HG03558 (cell line): ENCODE measurements at regions not wholly inside any gene's neighbourhood (a gene's known extent, or its start where the extent isn't known, plus 50 kb on each side); places are given as distances from the start of the nearest gene placed in this dataset.
"Not testable (repeated sequence)": the region's sequence is repeated elsewhere in the genome, so short reads cannot be mapped to it uniquely, and the experiment has no call there.

Experiments used
- ATAC-seq: cut with Tn5 transposase; IDR thresholded peaks from one replicate; pipeline ENCODE4 v1.9.1; 2021; ENCODE audit warnings: moderate number of reproducible peaks; ENCODE audit not compliant: unreplicated experiment; ENCODE audit errors: extremely low read depth

DNA sequence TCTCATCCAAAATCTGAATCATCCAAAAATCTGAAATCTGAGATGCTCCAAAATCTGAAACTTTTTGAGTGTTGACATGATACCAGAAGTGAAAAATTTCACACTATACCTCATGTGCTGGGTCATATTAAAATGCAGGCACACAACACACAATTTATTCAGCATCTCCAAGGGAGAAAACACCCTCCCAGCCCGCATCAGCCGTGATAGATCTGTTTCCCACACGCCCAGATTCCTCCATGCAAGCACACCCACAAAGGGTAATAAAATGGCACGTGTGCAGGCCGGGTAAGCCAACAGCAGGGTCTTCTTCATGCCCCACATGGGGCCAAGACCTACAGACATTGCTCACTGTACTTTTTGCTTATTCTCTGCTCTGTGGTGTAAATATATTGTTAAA lies 173.1 kb upstream of the FERD3L start:
- ATAC-seq: no peak

DNA sequence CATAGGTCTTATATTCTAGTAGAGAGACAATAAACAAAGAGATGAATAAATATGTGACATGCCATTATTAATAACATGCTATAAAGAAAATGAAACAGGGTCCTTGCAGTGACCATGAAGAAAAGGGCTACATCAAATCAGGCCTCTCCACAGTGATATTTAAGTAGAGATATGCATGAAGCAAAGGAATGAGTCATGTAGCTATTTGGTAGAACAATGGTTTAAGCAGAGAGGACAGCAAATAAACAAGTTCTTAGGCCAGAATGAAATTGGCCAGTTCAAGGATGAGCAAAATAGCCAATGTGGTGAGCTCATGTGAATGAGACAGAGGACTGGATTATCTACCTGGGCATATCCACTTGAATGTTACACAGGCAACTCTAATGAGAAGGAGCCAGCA lies 172.2 kb upstream of the FERD3L start:
- no peak for ATAC-seq

DNA sequence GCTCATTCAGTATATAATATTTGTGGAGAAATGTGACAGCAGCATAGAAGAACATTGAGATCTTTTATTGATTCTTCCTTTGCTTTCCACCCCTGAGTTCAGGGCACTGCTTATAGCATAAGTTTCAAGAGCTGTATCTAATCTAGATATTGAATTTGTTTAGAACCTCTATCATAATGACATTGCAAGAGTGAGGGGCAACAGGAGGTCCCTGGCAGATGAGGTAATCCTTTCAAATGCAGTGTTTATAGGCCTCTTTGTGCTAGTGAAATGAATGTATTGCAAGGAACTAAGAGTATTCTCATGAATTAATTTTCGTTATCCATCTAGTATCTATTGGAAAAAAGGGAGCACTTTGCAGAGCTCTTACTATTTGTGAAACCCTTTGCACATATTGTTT lies 167.2 kb upstream of the FERD3L start:
- no peak for ATAC-seq

DNA sequence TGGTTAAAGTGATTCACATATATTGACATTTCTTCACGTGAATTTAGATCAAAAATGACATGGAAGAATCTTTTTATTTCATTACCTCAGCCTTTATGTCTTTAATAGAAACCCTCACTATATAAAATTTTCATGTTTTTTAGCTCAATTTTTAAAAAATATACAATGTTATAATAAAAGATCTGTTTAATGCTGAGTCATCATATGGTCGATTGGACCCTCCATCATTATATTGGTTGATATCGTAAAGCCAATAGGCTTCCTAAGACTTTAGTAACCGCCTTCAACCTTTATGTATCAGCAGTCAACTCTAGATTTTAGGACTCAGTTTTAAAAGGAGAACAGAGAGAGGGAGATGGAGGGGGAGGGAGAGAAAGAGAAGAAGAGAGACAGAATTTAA lies 162.3 kb upstream of the FERD3L start:
- no peak for ATAC-seq

DNA sequence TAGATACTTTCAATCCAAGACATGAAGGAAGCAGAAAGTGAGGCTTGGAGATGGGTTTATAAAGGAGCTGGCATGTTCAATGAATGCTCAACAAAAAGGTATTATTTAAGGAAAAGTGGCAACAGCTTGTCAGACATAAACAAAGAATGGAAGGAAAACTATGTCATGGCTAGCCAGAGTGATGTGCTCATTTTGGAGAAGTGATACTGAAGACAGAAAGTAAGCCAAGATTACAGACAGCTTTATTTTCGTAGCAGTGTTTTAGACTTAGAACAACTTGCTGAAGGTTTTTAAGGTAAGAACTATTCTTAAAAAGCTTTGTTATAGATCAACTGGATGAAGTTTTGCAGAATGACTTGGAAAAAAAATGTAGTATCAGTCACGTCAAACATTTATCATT lies 160.5 kb upstream of the FERD3L start:
- no peak for ATAC-seq

DNA sequence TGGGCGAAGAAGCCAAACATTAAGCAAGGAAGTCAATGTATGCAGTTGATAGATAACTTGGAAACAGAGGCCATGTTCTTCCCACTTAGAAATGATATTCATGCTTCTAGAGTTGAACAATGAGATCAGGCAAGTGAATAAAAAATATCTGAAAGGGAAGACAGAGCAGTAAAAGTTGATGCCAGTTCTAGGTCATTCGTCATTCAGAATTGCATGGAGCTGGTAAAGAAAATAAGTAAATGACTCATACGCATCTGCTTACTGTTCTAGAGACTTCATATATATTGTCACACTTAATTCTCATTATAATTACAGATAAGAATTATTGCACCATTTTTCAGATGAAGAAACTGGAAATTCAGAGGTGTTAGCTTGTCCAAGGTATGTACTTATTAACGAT lies 158.9 kb upstream of the FERD3L start:
- ATAC-seq: no peak

DNA sequence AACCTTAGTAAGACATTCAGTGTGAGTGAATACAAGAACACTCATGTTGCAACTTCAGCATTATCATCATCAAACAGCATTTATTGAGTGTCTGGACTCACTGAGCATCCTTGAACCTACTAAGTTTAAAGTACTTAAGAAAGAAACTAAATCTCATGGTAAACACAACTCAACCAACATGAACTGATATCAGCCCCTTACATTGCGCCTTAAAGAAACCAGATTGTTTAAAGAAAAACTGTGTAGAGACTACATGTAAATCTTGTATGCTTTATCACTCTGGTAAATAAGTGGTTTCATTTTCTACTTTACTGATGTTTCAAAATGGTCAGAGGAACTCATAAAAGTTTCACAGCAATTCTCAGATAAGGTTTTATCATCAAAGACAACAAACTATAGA lies 157.5 kb upstream of the FERD3L start:
- no peak for ATAC-seq

DNA sequence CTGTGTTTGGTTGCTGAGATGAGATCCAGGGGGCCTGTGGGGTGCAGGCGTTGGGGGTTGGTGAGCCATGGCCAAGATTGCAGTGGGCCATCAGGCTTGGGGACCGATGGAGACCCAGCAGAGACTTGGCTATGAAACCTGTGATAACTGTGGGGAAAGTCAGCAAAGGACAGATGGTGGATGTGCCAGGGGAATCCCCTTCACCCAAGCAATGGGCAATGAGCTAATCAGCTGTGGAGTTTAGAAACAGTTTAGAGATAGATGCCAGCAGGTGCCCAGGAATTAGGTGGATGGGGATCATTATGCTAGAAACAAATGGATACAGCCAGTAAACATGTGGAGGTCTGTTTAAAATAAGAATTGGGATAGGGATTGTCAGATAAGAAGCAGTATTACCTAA lies 151.4 kb upstream of the FERD3L start:
- ATAC-seq: no peak

DNA sequence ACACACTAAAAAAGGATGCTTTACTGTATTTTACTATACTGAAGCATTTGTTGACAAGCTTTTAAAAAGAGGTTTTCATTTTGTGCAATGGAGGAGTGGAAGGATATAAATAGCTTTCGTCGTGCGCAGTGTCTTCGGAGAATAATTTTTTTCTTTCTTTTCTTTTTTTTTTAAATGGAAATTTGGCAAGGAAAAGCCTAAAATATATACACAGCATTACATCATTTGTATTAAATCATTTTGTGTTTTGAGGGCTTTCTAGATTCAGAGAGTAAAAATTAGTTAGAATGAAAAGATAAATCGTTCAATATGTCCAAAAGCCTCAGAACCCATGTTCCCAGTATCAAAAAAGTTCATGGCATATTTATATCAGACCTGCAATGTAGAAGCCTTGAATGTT lies 150.2 kb upstream of the FERD3L start:
- no peak for ATAC-seq

DNA sequence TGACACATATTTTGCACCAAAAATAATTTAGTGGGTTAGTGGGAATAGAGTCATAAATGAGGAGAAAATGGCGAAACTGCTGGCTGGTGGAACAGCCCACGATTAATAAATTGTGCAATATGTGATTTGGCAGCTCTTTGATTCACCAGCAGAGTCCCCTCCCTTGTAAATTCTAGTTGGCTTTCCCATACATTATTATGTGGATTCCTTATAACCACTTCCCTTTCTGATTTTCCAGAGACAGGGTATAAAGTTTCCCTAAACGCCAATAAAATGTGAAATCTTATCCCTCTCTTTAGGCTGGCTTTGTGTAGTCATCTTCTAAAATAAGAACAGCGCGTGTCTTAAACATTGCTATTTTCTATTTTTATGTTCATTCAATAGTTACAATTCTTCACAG lies 149.4 kb upstream of the FERD3L start:
- no peak for ATAC-seq

DNA sequence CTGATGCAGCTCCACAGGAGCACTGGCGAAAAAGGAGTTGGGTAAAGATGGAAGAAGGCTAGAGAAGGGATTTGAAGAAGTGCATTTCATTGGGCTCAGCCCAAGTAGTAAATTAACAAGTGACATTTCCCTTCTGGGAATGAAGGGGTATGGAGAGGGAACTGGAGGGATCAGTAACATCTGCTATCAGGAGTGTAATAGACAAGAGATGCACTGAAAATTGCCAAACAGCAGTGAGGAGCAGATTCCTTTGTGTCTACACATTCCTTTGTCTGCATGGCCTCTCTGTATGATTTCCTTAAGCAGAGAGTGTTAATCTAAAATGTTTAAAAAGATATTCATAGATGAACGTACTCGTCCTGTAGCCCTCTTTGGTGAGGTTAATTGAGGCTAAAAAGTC lies 148.2 kb upstream of the FERD3L start:
- no peak for ATAC-seq

DNA sequence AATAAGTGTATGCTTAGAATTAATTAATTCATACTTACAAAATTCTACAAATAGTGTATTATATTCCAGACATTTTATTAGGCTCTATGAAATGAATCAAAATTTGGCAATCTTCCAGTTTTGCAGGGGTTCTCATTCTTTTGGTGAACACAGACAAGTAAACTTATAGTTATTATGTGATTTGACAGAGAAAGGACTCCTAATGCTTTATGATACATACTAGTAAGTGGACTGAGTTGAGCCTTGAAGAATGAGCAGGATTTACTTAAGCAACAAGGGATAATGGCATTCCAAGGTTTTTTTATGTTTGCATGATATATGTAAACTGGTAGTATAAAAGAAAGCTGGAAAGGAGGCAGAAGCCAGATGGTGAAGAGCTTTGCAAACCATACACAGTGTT lies 145.7 kb upstream of the FERD3L start:
- ATAC-seq: no peak

DNA sequence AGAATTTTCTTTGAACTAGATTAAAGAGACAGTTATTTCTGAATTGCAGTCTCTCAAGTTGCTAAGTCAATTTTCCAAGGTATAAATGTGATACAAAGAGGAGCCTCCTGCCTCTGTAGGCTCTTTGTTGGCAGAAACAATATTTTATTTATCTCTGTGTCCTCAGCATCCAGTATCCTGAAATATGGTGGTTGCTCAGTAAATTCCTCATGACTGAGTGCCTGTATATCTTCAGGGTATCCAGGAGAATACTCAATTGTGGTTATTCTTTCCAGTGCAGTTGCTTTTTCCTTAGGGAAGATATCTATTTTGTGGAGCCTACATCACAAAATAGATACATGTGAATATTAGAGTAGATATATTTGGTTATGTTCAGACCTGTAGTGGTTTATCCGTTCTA lies 144.8 kb upstream of the FERD3L start:
- no peak for ATAC-seq

DNA sequence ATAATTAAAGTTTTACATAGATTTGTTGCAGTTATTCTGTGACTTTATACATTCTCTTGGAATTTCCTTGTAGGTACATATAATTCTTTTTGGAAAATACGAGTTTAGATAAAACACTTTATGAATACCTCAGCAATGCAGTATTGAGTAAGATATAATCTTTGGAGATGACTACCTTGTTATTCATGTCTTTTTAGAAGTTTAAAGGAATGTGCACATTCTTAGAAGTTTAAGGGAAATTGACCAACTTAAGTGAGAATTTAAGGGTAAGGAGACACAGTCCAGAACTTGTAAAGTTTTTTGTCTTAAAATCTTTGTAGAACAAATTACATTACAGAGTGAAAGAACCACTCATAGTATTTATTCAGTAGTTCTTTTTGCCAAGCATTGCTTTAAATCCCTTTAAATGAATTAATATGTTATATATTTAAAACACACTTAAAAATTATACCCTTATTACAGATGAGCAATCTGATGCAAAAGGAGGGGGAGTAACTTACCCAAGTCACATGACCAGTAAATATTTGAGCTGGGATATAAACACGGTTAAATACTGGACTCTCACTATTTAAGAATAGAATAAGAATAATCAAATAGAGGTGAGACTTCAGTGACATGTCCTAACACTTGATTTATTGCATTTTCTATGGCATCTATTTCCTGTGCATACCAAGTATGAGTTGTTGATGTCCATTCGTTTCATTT lies 139.5 kb upstream of the FERD3L start:
- ATAC-seq: no peak

DNA sequence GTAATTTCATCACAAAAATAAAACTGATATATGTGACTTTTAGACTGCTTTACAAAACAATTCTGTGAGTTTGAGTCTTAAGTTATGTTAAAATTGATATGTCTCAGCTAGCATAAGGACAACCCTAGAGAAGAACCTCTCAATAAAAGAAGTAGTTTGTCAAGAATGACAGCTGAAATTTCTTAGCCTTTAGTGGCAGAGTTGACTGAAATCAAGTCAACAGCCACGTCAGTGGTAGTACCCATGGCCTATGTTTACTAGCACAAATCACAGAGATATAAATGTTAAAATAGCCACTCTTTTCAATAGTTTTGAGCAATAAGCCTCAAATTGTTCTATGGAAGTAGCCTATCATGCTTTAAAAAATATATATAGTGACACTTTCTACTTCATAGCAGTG lies 138.9 kb upstream of the FERD3L start:
- ATAC-seq: no peak

DNA sequence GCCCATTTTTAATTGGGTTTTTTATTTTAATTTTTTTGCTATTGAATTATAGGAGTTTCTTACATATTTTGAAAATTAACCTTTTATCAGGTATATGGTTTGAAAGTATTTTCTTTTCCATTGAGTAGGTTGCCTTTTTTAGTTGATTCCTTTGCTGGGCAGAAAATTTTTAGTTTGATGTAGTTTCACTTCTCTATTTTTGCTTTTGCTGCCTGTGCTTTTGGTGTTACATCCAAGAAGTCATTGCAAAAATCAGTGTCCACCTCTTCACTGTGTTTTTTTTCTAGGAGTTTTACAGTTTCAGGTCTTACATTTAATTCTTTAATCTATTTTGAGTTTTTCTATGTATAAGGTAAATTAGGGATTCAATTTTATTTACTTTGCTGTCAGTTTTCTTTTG lies 129.8 kb upstream of the FERD3L start:
- ATAC-seq: no peak

DNA sequence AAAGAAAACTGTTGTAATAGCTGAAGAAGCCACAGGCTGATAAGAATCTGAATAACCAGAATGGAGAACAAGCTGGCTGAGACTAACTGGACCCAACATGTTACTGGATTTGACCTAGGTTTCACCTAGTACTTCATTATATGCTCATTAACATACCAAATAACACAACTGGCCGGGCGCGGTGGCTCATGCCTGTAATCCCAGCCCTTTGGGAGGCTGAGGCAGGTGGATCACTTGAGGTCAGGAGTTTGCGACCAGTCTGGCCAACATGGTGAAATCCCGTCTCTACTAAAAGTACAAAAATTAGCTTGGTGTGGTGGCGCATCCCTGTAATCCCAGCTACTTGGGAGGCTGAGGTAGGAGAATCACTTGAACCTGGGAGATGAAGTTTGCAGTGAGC lies 127.1 kb upstream of the FERD3L start:
- not testable (repeated sequence) for ATAC-seq

DNA sequence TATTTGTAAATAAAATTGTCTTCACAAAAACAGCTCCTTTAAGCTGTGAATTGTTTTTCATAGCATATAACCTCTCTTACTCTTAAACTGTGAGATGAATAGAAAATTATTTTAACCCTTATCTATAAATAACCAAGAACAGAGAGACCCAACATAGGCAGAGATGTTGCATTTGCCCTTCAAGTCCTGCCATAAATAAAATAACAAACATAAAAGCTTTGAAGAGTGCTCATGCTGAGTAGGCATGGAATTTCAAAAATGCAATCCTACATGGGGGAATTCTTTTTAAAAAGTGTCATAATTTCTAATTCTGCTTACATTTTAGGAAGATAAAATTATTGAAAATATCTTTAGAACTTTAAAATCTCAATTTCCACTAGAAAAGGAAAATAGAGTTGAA lies 124.1 kb upstream of the FERD3L start:
- no peak for ATAC-seq

DNA sequence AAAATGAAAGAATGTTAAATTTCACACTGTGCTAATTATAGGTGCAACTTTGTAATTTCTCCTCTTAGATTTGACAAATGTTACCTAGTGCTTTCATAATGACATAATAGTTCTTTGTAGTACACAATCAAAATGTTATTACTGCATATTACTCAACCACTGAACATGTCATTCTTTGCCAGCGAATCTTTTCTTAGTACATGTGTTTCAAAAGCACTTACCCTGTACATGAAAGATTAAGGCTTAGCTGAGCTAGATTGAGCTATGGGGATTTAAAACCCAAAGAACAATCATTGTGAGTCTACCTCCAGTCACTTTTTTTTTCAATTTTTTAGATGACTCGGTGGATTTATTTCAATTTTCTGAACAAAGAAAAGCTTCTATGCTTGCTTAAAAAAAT lies 123.5 kb upstream of the FERD3L start:
- ATAC-seq: no peak

DNA sequence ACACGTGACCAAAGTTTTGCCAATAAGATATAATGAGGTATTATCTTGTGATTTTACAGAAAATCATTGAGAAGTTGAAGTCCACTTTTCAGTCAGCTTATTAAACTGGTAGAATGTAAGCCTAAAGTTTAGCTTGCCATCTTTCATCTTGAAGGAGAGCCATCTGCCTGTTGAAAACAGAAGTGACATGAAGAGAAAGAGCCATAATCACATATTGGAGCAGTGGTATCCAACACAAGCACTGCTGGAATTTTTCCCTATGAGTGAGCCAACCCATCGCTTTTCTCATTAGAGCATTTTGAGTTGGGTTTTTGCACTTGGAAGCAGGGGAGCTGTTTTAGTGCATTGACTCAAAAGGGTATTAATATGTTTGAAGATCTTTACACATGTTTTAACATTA lies 117.6 kb upstream of the FERD3L start:
- no peak for ATAC-seq

DNA sequence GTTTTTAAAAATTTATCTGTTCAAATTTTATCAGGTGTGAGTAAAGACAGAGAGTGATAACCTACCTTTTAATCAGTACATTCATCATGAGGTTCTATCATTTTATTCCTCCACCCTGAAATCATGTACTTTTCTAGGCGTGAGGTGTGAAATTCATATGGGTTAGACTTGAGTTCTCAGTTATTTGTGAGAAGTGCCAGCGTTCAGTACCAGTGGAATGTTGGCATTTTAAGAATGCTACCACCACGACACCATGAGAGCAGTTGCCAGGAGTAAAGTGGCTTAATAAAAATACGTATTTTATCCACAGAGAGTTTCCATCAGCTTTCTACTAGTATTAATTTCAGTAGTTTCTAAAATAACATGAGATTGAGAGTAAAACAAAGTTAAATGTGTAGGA lies 104.1 kb upstream of the FERD3L start:
- ATAC-seq: no peak

DNA sequence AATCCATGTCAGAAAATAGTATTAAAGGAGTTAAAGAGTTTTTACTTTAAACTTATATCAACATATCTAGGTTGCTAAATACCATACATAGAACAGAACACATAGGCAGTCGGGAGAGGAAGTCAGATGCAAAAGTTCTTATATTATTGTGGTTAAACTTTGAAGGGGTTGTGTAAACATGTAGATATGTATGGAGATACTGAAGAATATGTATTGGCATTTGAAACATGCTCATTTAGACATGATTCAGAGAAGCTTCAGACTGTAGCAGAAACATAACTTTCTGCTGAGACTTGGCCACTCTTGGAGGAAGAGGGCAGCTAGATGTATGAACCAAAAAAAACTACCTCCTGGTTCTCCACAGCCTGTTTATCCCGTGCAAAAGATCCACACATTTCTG lies 103.5 kb upstream of the FERD3L start:
- ATAC-seq: no peak

DNA sequence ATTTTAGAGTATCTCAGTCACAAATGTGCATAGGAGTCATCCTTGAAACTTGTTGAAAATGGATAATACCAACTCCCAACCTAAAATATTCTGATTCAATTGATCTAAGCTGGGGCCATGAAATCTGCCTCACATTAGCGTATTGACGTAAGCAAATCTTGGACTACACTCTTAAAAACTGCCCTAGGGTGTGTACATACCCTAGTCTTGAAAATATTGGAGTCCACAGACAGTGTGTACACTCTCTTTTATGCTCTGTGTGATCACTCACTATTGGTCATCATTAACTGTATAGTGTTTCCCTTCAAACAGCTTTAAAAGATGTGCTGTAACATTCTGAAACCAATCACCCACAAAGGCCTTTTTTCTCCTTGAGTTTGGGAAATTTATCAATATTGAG lies 102.9 kb upstream of the FERD3L start:
- ATAC-seq: no peak
